GM12874 (cell line): ENCODE measurements at regions not wholly inside any gene's neighbourhood (a gene's known extent, or its start where the extent isn't known, plus 50 kb on each side); places are given as distances from the start of the nearest gene placed in this dataset.

ENCODE experiments used
- TF ChIP-seq, protein P1 (sequence below): IDR thresholded peaks from 2 replicates; pipeline ENCODE4 v1.5.1; 2011; ENCODE audit warnings: low read depth, mild to moderate bottlenecking, control low read depth, low read length, moderate library complexity; ENCODE audit not compliant: insufficient read depth

DNA sequence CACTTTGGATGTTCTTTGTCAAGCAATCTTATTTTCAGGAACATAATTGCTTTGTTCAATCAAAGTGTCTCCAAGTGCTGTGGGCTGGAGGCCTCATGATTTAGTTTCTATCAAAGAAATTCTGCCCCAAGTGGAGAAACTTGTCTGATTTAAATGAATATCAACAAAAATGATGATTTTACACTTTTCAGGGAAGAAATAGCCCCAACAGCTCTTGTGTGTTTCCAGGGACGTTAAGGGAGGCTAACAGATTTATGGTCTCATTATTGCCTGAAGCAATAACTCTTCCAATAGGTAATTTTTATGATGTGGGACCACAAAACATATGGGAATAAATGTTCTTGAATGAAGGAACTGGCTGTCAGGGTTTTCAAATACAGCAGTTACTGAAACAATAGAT lies 699.1 kb downstream of the FAM181B start:
- TF ChIP-seq, protein P1, sequence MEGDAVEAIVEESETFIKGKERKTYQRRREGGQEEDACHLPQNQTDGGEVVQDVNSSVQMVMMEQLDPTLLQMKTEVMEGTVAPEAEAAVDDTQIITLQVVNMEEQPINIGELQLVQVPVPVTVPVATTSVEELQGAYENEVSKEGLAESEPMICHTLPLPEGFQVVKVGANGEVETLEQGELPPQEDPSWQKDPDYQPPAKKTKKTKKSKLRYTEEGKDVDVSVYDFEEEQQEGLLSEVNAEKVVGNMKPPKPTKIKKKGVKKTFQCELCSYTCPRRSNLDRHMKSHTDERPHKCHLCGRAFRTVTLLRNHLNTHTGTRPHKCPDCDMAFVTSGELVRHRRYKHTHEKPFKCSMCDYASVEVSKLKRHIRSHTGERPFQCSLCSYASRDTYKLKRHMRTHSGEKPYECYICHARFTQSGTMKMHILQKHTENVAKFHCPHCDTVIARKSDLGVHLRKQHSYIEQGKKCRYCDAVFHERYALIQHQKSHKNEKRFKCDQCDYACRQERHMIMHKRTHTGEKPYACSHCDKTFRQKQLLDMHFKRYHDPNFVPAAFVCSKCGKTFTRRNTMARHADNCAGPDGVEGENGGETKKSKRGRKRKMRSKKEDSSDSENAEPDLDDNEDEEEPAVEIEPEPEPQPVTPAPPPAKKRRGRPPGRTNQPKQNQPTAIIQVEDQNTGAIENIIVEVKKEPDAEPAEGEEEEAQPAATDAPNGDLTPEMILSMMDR, result no peak

DNA sequence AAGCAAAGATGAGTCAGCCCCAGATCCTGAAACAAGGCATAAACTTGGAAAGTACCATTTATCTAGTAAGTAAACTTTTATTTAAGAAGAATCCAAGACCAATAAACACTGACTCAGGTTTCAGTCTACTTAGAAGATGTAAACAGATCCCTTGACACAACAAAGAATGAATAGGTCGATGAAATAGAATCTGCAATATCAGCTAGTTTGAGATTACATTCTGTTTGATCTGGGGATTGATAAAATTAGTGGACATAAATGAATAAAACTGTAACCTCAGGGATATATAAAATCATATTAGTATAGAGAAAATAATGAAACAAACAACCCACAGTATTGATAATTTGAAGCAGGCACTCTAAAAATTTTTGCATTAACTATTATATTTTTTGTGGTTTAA lies 708.9 kb downstream of the FAM181B start:
- TF ChIP-seq, protein P1, result no peak

DNA sequence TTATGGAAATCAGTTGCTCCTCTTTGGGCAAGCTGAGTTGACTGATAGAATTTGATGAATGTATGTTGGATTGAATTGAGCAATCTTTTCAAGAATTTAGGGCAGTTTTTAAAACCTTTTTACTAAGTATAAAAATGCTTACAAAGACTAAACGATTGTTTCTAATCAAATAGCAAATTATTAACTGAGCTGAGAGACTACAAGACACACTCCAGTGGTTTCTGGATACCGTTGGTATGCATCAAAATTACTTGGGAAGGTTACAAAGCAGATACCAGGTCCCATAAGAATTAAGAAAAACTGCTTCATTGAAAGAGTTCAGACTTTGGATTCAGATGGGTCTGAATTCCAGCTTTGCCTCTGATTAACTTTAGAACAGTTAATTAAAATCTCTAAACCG lies 721.4 kb downstream of the FAM181B start:
- TF ChIP-seq, protein P1, result no peak

DNA sequence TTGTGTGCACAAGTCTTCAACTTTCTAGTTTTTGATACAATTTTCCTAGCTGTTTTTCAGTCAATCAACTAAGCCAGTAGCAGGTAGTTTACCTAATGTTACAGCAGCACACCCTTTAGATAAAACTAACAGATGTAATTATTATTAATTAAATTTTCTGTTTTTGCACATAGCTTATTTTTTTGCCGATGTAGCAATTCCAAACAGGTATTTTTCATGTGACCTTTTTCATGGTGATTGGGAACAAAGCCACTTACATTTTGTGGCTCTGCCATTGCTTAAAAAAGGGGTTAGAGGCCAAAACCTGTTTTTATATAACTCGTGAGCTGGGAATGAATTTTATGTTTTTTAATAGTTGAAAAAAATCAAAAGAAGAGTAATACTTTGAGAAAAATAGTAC lies 724.5 kb downstream of the FAM181B start:
- TF ChIP-seq, protein P1, result no peak

DNA sequence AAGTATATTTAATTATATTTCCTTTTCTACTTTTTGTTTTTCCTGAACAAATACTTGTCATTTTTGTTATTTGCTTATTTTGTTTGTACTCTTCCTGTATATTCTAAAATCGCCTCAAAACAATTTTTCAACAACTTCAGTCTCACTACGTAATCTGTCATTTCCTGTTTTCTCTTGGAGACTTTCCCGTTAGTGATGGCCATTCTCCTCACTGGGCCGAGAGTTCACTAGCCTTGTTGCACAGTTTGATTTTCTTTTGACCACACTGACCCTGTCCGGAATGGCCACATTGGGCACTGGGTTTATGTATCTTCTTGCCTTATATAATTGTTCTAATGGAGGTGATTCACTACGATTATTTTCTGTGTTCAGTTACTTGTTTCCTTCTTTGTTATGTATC lies 726.1 kb downstream of the FAM181B start:
- TF ChIP-seq, protein P1, result no peak

DNA sequence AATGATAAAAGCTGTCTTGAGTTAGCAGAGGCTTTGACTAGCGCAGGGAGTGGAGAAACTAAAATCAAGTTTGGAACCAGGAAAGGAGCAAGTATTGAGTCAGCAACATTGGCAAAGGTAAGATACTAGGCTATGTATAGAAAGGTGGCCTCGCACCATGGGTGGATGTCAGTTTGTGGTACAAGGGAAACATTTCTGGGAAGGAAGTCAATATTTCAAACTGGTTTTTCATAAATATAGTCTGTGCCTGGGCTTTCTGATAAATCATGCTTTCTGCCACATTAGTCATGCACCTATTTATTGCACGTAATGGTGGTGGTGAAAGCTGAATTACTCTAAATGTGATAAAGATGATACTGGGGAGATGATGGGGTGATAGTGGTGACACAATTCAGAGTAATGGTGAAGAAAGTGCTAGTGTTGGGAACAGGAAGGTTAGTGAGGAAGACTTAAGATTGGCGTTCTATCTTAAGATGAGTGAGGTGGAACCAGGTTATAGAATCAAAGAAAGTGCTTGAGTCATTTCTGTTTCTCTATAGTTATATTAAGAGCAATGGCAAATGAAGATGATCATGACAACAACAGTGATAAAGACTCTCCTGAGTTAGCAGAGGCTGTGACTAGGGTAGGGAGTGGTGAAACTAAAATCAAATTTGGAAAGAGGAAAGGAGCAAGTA lies 729.0 kb downstream of the FAM181B start:
- TF ChIP-seq, protein P1, result no peak

DNA sequence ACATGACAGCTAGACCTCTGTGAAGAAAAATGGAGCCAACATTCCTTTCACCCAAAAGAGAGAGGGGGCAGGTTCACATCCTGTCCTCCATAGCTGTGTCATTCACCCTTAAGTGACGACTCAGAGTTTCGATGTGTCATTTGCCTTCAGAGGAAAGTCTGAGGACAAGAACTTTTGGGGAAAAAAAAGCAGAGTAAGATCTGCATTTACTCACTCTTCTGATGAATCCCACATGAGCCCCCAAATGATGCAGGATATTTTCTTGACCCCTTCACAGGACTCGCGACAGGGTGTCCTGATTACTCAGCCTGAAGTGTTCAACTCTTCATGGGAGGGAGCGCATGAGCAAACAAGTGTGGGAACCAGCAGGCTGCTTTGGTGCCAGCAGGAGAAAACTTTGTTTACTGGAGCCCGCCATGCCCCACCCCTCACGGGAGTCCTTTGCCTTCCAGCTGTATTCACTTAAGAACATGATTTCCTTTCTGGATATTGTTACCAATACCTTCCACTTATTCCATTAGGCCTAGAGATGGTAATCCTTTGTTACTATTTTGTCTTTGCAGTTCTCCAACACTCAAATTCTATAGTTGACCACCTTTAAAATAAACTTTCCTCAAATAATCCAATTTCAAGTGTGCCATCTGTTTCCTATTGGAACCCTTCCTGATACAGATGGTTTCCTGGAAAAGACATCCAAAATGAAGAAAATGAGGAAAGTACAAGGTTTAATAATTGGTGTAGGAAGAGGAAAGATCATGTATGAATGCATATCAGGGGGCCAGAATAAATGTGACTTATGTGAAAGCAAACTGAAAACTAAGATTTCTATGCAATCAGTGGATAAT lies 729.8 kb downstream of the FAM181B start:
- TF ChIP-seq, protein P1, result no peak
